ENCODE measurements at regions not wholly inside any gene's neighbourhood (a gene's known extent, or its start where the extent isn't known, plus 50 kb on each side); places are given as distances from the start of the nearest gene placed in this dataset.

DNA sequence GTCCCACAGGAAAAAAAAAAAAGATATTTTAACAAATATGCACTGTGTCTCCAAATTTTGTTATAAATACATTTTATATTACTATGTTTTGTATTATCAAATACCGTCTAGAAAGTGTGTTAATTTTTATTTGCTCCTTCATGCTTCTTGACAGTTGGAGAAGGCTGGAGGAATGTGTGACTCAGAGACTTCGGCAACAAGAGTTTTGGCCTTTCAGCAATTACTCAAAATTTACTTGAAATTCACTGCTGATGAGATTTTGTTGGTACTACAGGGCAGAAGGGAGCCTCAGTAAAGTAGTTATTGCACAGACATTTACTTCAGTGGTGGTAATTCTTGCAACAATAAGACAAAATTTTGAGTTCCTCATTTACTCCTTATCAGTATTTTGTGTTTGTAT lies 2164.0 kb downstream of the PCDH7 start:
- Histone ChIP-seq H3K4me3 (no peak overlapping the region), H3K27ac (no peak overlapping the region), H3K36me3 (no peaks in the 10 kb centered on the region), H3K9me3 (no peaks in the 10 kb centered on the region), H3K27me3 (no peaks in the 10 kb centered on the region), H3K4me1 (no peaks in the 10 kb centered on the region)
- DNase-seq (no peak), ATAC-seq (no peak)
- TF ChIP-seq, protein P1, sequence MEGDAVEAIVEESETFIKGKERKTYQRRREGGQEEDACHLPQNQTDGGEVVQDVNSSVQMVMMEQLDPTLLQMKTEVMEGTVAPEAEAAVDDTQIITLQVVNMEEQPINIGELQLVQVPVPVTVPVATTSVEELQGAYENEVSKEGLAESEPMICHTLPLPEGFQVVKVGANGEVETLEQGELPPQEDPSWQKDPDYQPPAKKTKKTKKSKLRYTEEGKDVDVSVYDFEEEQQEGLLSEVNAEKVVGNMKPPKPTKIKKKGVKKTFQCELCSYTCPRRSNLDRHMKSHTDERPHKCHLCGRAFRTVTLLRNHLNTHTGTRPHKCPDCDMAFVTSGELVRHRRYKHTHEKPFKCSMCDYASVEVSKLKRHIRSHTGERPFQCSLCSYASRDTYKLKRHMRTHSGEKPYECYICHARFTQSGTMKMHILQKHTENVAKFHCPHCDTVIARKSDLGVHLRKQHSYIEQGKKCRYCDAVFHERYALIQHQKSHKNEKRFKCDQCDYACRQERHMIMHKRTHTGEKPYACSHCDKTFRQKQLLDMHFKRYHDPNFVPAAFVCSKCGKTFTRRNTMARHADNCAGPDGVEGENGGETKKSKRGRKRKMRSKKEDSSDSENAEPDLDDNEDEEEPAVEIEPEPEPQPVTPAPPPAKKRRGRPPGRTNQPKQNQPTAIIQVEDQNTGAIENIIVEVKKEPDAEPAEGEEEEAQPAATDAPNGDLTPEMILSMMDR (IDR thresholded peaks at IDR 0.05): no peak
- intact Hi-C loops (cut with DNase I): no loop called here

DNA sequence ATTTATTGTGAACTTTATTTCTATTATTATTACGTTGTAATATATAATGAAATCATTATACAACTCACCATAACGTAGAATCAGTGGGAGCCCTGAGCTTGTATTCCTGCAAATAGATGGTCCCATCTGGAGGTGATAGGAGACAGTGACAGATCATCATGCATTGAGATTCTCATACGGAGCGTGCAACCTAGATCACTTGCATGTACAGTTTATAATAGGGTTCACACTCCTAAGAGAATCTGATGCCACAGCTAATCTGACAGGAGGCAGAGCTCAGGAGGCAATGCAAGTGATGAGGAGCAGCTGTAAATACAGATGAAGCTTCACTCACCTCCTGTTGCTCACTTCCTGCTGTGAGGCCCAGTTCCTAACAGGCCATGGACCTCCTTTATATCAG lies 2170.2 kb downstream of the PCDH7 start:
- no peak for ATAC-seq
- Histone ChIP-seq H3K27ac (no peak overlapping the region), H3K27me3 (no peaks in the 10 kb centered on the region), H3K4me1 (no peaks in the 10 kb centered on the region), H3K9me3 (no peaks in the 10 kb centered on the region), H3K36me3 (no peaks in the 10 kb centered on the region), H3K4me3 (no peak overlapping the region)
- no peak for DNase-seq
- intact Hi-C loops (cut with DNase I): no loop called here
- TF ChIP-seq, protein P1 (IDR thresholded peaks at IDR 0.05): no peak

DNA sequence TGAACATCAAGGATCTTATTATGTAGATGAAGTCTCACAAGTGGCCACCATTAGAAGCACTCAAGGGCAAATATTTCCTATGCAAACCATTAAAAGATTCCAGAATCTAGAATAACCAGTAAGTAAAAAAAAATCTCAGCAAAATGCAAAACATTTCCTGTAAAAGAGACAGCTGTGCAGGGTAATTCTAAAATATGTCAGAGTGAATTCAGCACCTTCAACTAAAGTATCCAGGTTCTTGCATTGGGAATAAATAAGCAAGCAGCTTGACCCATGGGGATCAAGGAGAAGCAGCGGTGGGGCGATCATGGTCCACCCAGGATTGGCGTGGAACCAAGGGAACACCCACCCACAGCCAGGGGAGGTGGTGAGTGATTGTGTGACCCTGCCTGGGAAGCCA lies 2188.9 kb downstream of the PCDH7 start:
- no peak for ATAC-seq
- no peak overlapping the region for H3K27ac ChIP-seq
- no peak for DNase-seq
- TF ChIP-seq, protein P1 (IDR thresholded peaks at IDR 0.05): no peak
- H3K4me3 ChIP-seq: no peak overlapping the region
- H3K9me3 ChIP-seq: no peaks in the 10 kb centered on the region
- intact Hi-C loops (cut with DNase I): no loop called here
- H3K36me3 ChIP-seq: no peaks in the 10 kb centered on the region
- no peaks in the 10 kb centered on the region for H3K4me1 ChIP-seq
- H3K27me3 ChIP-seq: no peaks in the 10 kb centered on the region

DNA sequence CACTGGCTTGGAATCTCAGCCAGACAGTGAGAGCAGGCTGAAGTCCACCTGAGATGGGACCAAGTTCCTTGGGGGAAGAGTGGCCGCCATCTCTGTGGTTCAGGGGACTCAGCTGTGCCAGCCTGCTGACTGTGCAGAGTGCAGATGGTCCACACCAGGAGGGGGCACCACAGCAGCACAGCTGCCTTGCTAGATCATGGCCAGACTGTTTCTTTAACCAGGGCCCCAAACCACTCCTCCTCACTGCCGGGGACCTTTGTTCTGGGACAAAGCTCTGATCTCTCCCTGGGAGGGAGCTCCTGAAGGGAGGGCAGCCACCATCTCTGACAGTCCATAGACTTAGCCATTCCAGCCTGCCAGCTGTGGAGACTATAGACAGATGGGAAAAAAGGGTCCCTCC lies 2189.6 kb downstream of the PCDH7 start:
- no peak overlapping the region for H3K4me3 ChIP-seq
- H3K36me3 ChIP-seq: no peaks in the 10 kb centered on the region
- H3K27me3 ChIP-seq: no peaks in the 10 kb centered on the region
- intact Hi-C loops (cut with DNase I): no loop called here
- H3K4me1 ChIP-seq: no peaks in the 10 kb centered on the region
- TF ChIP-seq, protein P1 (IDR thresholded peaks at IDR 0.05): no peak
- no peak for ATAC-seq
- DNase-seq: no peak
- no peaks in the 10 kb centered on the region for H3K9me3 ChIP-seq
- H3K27ac ChIP-seq: no peak overlapping the region

DNA sequence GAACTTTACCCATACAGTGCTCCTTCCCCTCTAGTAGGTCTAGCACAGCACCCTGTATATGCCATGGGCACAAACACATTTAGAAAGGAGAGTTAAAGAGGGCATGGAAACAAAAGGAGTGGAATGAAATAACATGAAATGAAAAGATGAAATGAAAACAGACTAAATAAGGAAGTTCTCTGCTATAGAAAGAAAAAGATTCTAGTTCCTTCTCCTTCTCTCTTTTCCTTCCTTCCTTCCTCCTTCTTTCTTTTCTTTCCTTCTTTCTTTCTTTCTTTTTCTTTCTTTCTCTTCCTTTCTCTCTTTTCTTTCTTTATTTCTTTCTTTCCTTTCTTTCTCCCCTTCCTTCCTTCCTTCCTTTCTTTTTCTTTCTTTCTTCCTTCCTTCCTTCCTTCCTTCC lies 2197.4 kb downstream of the PCDH7 start:
- Histone ChIP-seq H3K4me1 (no peaks in the 10 kb centered on the region), H3K27ac (no peak overlapping the region), H3K27me3 (no peaks in the 10 kb centered on the region), H3K9me3 (no peaks in the 10 kb centered on the region), H3K36me3 (no peaks in the 10 kb centered on the region), H3K4me3 (no peak overlapping the region)
- TF ChIP-seq, protein P1 (IDR thresholded peaks at IDR 0.05): no peak
- DNase-seq: no peak
- ATAC-seq: no peak
- intact Hi-C loops (cut with DNase I): no loop called here
